ENCODE measurements at regions not wholly inside any gene's neighbourhood (a gene's known extent, or its start where the extent isn't known, plus 50 kb on each side); places are given as distances from the start of the nearest gene placed in this dataset.

GRCh38 chr5:124920909-124921666 is 174.6 kb upstream of the ZNF608 start (continued):
- TF ChIP-seq ELK1 (IDR thresholded peaks at IDR 0.05; ENCODE audit: low read depth, low read length) (no peak), SKIL (IDR thresholded peaks at IDR 0.05; ENCODE audit: low read depth, poor library complexity, severe bottlenecking) (no peak), CHD2 (IDR thresholded peaks at IDR 0.05; ENCODE audit: borderline replicate concordance, low read depth, low read length) (peak; percentile 43; the same call in 1 of the 2 replicates), MLLT1 (IDR thresholded peaks at IDR 0.05) (no peak), YY1 (IDR thresholded peaks at IDR 0.05; ENCODE audit: low read depth, low read length) (0 out of 2 replicates have a peak, but pooled peaks have one; percentile 14), CHD1 (IDR thresholded peaks at IDR 0.05; ENCODE audit: low read depth, low read length) (no peak), FOXK2 (IDR thresholded peaks at IDR 0.05) (no peak), RELB (IDR thresholded peaks at IDR 0.05; ENCODE audit: low read depth) (peak; percentile 60; the same call in 1 of the 2 replicates), ZNF274 (IDR thresholded peaks at IDR 0.05; ENCODE audit: insufficient read depth, insufficient read length) (no peak)
- TF ChIP-seq, protein P1, sequence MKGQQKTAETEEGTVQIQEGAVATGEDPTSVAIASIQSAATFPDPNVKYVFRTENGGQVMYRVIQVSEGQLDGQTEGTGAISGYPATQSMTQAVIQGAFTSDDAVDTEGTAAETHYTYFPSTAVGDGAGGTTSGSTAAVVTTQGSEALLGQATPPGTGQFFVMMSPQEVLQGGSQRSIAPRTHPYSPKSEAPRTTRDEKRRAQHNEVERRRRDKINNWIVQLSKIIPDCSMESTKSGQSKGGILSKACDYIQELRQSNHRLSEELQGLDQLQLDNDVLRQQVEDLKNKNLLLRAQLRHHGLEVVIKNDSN (IDR thresholded peaks at IDR 0.05; ENCODE audit: borderline replicate concordance, extremely low read length, insufficient read depth, low read depth, low read length): no peak
- TF ChIP-seq, protein P2, sequence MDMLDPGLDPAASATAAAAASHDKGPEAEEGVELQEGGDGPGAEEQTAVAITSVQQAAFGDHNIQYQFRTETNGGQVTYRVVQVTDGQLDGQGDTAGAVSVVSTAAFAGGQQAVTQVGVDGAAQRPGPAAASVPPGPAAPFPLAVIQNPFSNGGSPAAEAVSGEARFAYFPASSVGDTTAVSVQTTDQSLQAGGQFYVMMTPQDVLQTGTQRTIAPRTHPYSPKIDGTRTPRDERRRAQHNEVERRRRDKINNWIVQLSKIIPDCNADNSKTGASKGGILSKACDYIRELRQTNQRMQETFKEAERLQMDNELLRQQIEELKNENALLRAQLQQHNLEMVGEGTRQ (IDR thresholded peaks at IDR 0.05; ENCODE audit: borderline replicate concordance, low read depth, low read length): no peak
- TF ChIP-seq, protein P3, sequence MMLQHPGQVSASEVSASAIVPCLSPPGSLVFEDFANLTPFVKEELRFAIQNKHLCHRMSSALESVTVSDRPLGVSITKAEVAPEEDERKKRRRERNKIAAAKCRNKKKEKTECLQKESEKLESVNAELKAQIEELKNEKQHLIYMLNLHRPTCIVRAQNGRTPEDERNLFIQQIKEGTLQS (IDR thresholded peaks at IDR 0.05; ENCODE audit: borderline replicate concordance, extremely low read depth, low read depth, low read length): no peak
- TF ChIP-seq, protein P4, sequence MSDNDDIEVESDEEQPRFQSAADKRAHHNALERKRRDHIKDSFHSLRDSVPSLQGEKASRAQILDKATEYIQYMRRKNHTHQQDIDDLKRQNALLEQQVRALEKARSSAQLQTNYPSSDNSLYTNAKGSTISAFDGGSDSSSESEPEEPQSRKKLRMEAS (IDR thresholded peaks at IDR 0.05; ENCODE audit: low read depth, low read length): no peak

Measured in GM12878 (cell line).